ENCODE measurements at regions not wholly inside any gene's neighbourhood (a gene's known extent, or its start where the extent isn't known, plus 50 kb on each side); places are given as distances from the start of the nearest gene placed in this dataset.
A peak's percentile ranks its signal among the peaks of the same experiment; 100 is the strongest.

DNA sequence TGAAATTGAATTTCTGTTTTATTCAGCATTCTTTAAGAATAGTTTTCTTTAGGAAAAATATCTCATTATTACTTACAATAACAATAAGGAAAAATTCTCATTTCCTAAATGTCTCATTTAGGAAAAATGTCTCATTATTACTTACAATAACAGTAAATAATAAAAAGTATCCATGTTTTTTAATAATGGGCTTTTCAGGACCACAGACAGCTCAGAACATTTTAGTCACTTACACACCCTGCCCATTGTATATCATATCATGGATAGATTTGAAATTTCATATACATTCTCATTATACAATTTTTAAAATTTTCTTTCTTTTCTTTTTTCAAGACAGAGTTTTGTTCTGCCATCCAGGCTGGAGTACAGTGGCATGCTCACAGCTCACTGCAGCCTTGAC lies 58.9 kb downstream of the ASCL1 start:
- ChIA-PET POLR2A (no interaction called here), CTCF (interaction anchor here (0.6 kb wide), 2 partner anchors 34 to 527 kb away, joined by 3 to 4 read pairs; no protein-coding TSS in a partner anchor)
- no peak for ATAC-seq
- Histone ChIP-seq H3K27ac (no peak overlapping the region), H3K4me2 (no peak overlapping the region), H3K4me3 (no peak overlapping the region), H3K4me1 (no peaks in the 10 kb centered on the region), H3K9me3 (no peaks in the 10 kb centered on the region)
- FAIRE-seq, result no peak
- no peak for DNase-seq (ENCODE audit: low read depth in 1 of 2, low spot score in 1 of 2)
- TF ChIP-seq, protein P1, sequence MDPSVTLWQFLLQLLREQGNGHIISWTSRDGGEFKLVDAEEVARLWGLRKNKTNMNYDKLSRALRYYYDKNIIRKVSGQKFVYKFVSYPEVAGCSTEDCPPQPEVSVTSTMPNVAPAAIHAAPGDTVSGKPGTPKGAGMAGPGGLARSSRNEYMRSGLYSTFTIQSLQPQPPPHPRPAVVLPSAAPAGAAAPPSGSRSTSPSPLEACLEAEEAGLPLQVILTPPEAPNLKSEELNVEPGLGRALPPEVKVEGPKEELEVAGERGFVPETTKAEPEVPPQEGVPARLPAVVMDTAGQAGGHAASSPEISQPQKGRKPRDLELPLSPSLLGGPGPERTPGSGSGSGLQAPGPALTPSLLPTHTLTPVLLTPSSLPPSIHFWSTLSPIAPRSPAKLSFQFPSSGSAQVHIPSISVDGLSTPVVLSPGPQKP (IDR thresholded peaks at IDR 0.05; ENCODE audit: low read depth, low read length), result no peak
- TF ChIP-seq, protein P2, sequence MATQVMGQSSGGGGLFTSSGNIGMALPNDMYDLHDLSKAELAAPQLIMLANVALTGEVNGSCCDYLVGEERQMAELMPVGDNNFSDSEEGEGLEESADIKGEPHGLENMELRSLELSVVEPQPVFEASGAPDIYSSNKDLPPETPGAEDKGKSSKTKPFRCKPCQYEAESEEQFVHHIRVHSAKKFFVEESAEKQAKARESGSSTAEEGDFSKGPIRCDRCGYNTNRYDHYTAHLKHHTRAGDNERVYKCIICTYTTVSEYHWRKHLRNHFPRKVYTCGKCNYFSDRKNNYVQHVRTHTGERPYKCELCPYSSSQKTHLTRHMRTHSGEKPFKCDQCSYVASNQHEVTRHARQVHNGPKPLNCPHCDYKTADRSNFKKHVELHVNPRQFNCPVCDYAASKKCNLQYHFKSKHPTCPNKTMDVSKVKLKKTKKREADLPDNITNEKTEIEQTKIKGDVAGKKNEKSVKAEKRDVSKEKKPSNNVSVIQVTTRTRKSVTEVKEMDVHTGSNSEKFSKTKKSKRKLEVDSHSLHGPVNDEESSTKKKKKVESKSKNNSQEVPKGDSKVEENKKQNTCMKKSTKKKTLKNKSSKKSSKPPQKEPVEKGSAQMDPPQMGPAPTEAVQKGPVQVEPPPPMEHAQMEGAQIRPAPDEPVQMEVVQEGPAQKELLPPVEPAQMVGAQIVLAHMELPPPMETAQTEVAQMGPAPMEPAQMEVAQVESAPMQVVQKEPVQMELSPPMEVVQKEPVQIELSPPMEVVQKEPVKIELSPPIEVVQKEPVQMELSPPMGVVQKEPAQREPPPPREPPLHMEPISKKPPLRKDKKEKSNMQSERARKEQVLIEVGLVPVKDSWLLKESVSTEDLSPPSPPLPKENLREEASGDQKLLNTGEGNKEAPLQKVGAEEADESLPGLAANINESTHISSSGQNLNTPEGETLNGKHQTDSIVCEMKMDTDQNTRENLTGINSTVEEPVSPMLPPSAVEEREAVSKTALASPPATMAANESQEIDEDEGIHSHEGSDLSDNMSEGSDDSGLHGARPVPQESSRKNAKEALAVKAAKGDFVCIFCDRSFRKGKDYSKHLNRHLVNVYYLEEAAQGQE (IDR thresholded peaks at IDR 0.05), result peak; percentile 70; the same call in 1 of the 2 replicates

DNA sequence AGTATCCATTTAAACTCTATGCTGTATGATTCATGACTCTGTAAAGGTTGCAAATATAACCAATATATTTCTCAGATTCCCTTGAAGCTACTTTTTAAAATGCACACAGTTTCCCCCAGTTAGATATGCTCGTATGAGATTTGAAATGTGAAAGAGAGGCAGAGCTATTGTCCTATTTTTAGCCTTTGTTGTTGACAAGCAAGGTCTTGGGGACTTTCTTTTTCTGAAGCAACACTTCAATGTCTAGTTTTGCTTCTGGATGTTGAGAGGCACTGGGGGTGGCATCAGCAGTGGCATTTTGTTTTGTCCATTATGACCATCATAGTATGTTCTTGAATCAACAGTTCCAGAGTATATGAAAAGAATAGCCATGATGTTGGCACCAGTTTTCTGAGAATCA lies 63.4 kb downstream of the ASCL1 start:
- no peak for ATAC-seq
- Histone ChIP-seq H3K4me1 (no peaks in the 10 kb centered on the region), H3K4me3 (no peak overlapping the region), H3K27ac (no peak overlapping the region), H3K9me3 (no peaks in the 10 kb centered on the region), H3K4me2 (no peak overlapping the region)
- ChIA-PET CTCF (no interaction called here), POLR2A (no interaction called here)
- TF ChIP-seq RNF2 (IDR thresholded peaks at IDR 0.05; ENCODE audit: borderline replicate concordance, low read depth) (no peak), EHF (CRISPR knock-in tag; IDR thresholded peaks at IDR 0.05) (no peak)
- WGBS (ENCODE audit: missing lambda C conversion rate), result 0% methylated on average over 1 of the region's 1 CpG
- no peak for DNase-seq (ENCODE audit: low read depth in 1 of 2, low spot score in 1 of 2)
- FAIRE-seq, result no peak

DNA sequence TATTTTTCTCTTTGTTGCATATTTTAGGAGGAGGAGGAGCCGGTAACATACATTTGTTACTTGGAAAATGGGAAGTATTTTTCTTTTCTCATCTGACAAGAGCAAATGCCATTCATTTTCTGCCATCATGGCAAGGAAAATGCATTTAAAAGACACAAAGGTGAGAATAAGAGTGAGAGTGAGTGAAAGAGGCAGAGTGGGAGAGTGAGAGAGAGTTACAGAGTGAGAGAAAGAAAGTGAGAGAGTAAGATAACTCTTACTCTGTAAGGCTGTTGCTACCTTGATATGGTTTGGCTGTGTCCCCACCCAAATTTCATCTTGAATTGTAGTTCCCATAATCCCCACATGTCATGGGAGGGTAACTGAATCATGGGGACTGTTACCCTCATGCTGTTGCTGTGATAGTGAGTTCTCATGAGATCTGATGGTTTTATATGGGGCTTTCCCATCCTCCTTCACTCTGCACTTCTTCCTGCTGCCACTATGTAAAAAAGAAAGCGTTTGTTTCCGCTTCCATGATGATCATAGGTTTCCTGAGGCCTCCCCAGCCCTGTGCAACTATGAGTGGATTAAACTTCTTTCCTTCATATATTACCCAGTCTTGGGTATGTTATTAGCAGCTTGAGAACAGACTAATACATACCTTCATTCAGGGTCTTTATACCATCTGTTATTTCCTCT lies 64.2 kb downstream of the ASCL1 start:
- WGBS (ENCODE audit: missing lambda C conversion rate), result 6% methylated on average over 3 of the region's 3 CpGs
- CTCF ChIA-PET, result no interaction called here
- H3K4me2 ChIP-seq, result no peak overlapping the region
- no peak for TF ChIP-seq RAD21 (conservative IDR thresholded peaks at IDR 0.05 in 1 of 2, IDR thresholded peaks at IDR 0.05 in 1 of 2)
- TF ChIP-seq ZNF302 (CRISPR knock-in tag; IDR thresholded peaks at IDR 0.05), result no peak
- TF ChIP-seq HEYL (CRISPR knock-in tag; IDR thresholded peaks at IDR 0.05), result no peak
- TF ChIP-seq, protein P3, sequence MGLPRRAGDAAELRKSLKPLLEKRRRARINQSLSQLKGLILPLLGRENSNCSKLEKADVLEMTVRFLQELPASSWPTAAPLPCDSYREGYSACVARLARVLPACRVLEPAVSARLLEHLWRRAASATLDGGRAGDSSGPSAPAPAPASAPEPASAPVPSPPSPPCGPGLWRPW (IDR thresholded peaks at IDR 0.05), result no peak
- TF ChIP-seq, protein P2 (IDR thresholded peaks at IDR 0.05), result no peak
- TF ChIP-seq, protein P1 (IDR thresholded peaks at IDR 0.05; ENCODE audit: low read depth, low read length), result no peak
- no peak for TF ChIP-seq EHF (CRISPR knock-in tag; IDR thresholded peaks at IDR 0.05)
- TF ChIP-seq POLR2AphosphoS2 (conservative IDR thresholded peaks at IDR 0.05; ENCODE audit: low read length), result no peak
- TF ChIP-seq, protein P4, sequence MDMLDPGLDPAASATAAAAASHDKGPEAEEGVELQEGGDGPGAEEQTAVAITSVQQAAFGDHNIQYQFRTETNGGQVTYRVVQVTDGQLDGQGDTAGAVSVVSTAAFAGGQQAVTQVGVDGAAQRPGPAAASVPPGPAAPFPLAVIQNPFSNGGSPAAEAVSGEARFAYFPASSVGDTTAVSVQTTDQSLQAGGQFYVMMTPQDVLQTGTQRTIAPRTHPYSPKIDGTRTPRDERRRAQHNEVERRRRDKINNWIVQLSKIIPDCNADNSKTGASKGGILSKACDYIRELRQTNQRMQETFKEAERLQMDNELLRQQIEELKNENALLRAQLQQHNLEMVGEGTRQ (IDR thresholded peaks at IDR 0.05), result no peak
- TF ChIP-seq POLR2A (IDR thresholded peaks at IDR 0.05; ENCODE audit: low read length), result no peak
- no peak overlapping the region for H3K27ac ChIP-seq
- FAIRE-seq (no peak), DNase-seq (ENCODE audit: low read depth in 1 of 2, low spot score in 1 of 2) (peak in 1 of 2 experiments; percentile 8), ATAC-seq (peak in 1 of 2 experiments; percentile 33; a peak in 2 of 6 replicates)
- POLR2A ChIA-PET, result no interaction called here
- no peaks in the 10 kb centered on the region for H3K9me3 ChIP-seq
- no peaks in the 10 kb centered on the region for H3K4me1 ChIP-seq
- H3K4me3 ChIP-seq, result no peak overlapping the region
